ENCODE measurements at regions not wholly inside any gene's neighbourhood (a gene's known extent, or its start where the extent isn't known, plus 50 kb on each side); places are given as distances from the start of the nearest gene placed in this dataset.

GRCh38 chr9:85487872-85488271 is 253.9 kb downstream of the AGTPBP1 start:
- WGBS, 5 donors = 89 to 98% (median 92%) methylated on average over 3 to 5 of the region's 5 CpGs
- peaks cover 0 to 13% (median 0%) of the 10 kb centered on the region in 7 donors for H3K27me3 ChIP-seq (replicated peaks in 1 of 7)
- no peaks in the 10 kb centered on the region for H3K4me1 ChIP-seq
- intact Hi-C loops (cut with DNase I; ENCODE audit: low total_unique reads) = no loop called here
- no peaks in the 10 kb centered on the region for H3K9me3 ChIP-seq
- H3K27ac ChIP-seq = no peak overlapping the region
- no peak for DNase-seq
- TF ChIP-seq CTCF (IDR thresholded peaks at IDR 0.05 in 8 of 11, conservative IDR thresholded peaks at IDR 0.05 in 3 of 11) (no peak), POLR2AphosphoS5 (IDR thresholded peaks at IDR 0.05) (no peak), POLR2A (IDR thresholded peaks at IDR 0.05) (no peak)
- H3K4me3 ChIP-seq = no peak overlapping the region
- no peaks in the 10 kb centered on the region for H3K36me3 ChIP-seq

GRCh38 chr9:85484235-85484634 is 257.5 kb downstream of the AGTPBP1 start:
- no peaks in the 10 kb centered on the region for H3K9me3 ChIP-seq
- no peak overlapping the region for H3K4me3 ChIP-seq
- H3K4me1 ChIP-seq = no peaks in the 10 kb centered on the region
- WGBS, 5 donors = 83 to 92% (median 89%) methylated on average over 2 of the region's 2 CpGs
- intact Hi-C loops (cut with DNase I; ENCODE audit: low total_unique reads) = no loop called here
- TF ChIP-seq CTCF (IDR thresholded peaks at IDR 0.05 in 8 of 11, conservative IDR thresholded peaks at IDR 0.05 in 3 of 11) (no peak), POLR2A (IDR thresholded peaks at IDR 0.05) (no peak), POLR2AphosphoS5 (IDR thresholded peaks at IDR 0.05) (no peak)
- H3K27ac ChIP-seq = no peak overlapping the region
- H3K27me3 ChIP-seq (replicated peaks in 1 of 7) = peaks cover 0 to 18% (median 0%) of the 10 kb centered on the region in 7 donors
- no peaks in the 10 kb centered on the region for H3K36me3 ChIP-seq
- no peak for DNase-seq

GRCh38 chr9:85483208-85483607 is 258.5 kb downstream of the AGTPBP1 start:
- Histone ChIP-seq H3K36me3 (no peaks in the 10 kb centered on the region), H3K27ac (no peak overlapping the region), H3K27me3 (replicated peaks in 1 of 7) (peaks cover 0 to 23% (median 0%) of the 10 kb centered on the region in 7 donors), H3K4me3 (no peak overlapping the region), H3K9me3 (no peaks in the 10 kb centered on the region), H3K4me1 (no peaks in the 10 kb centered on the region)
- TF ChIP-seq CTCF (IDR thresholded peaks at IDR 0.05 in 8 of 11, conservative IDR thresholded peaks at IDR 0.05 in 3 of 11) = no peak
- no peak for TF ChIP-seq POLR2A (IDR thresholded peaks at IDR 0.05)
- TF ChIP-seq POLR2AphosphoS5 (IDR thresholded peaks at IDR 0.05) = no peak
- intact Hi-C loops (cut with DNase I; ENCODE audit: low total_unique reads) = no loop called here
- 72 to 85% (median 75%) methylated on average over 4 of the region's 4 CpGs for WGBS, 5 donors
- DNase-seq = no peak

GRCh38 chr9:85479305-85479704 is 262.4 kb downstream of the AGTPBP1 start:
- Histone ChIP-seq H3K4me1 (no peaks in the 10 kb centered on the region), H3K9me3 (peaks cover 0 to 16% (median 10%) of the 10 kb centered on the region in 8 donors), H3K36me3 (no peaks in the 10 kb centered on the region), H3K27me3 (replicated peaks in 1 of 7) (peaks cover 0 to 10% (median 0%) of the 10 kb centered on the region in 7 donors), H3K27ac (no peak overlapping the region), H3K4me3 (no peak overlapping the region)
- no peak for DNase-seq
- TF ChIP-seq POLR2AphosphoS5 (IDR thresholded peaks at IDR 0.05) = no peak
- no peak for TF ChIP-seq CTCF (IDR thresholded peaks at IDR 0.05 in 8 of 11, conservative IDR thresholded peaks at IDR 0.05 in 3 of 11)
- no peak for TF ChIP-seq POLR2A (IDR thresholded peaks at IDR 0.05)
- WGBS, 5 donors = 79 to 100% (median 96%) methylated on average over 1 of the region's 1 CpG
- intact Hi-C loops (cut with DNase I; ENCODE audit: low total_unique reads) = no loop called here

Measured in spleen (tissue), 11 donors.